ENCODE measurements at regions not wholly inside any gene's neighbourhood (a gene's known extent, or its start where the extent isn't known, plus 50 kb on each side); places are given as distances from the start of the nearest gene placed in this dataset.

DNA sequence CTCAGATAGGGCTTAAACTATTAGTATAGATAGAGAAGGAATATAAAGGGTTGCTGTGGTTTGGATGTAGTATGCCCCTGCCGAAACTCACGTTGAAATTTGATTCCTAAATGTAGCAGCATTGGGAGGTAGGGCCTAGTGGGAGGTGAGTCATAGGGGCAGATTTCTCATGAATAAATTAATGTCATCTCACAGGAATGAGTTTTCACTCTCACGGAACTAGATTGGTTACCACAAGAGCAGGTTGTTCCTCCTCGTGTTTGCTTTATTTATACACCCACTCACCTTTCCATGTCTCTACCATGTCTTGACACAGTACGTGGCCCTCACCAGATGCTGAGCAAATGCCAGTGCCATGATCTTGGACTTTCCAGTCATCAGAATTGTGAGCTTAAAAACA is 218.2 kb downstream of the RBM43 start:
- no peak overlapping the region for H3K27ac ChIP-seq
- DNase-seq (ENCODE audit: low read depth, low spot score) = no peak

GRCh38 chr2:151042964-151043363 is 218.7 kb downstream of the RBM43 start:
- H3K9me3 ChIP-seq (ENCODE audit: low read depth, low read length) = no peaks in the 10 kb centered on the region
- H3K27ac ChIP-seq = no peak overlapping the region
- TF ChIP-seq FOXP2 (optimal IDR thresholded peaks at IDR 0.05; ENCODE audit: control extremely low read depth, extremely low read length, insufficient read depth) (no peak), POLR2AphosphoS5 (IDR thresholded peaks at IDR 0.05; ENCODE audit: borderline replicate concordance, low read depth, low read length) (no peak), EZH2 (IDR thresholded peaks at IDR 0.05) (no peak)
- no peaks in the 10 kb centered on the region for H3K36me3 ChIP-seq (ENCODE audit: insufficient read depth, low read length)
- H3K4me3 ChIP-seq = no peak overlapping the region
- no peak overlapping the region for H3K9ac ChIP-seq (ENCODE audit: insufficient read length)
- DNase-seq (ENCODE audit: low read depth, low spot score) = no peak

More for the DNA sequence above, 218.2 kb downstream of the RBM43 start:
- TF ChIP-seq POLR2AphosphoS5 (IDR thresholded peaks at IDR 0.05; ENCODE audit: borderline replicate concordance, low read depth, low read length) (no peak), FOXP2 (optimal IDR thresholded peaks at IDR 0.05; ENCODE audit: control extremely low read depth, extremely low read length, insufficient read depth) (no peak)
- Histone ChIP-seq H3K4me3 (no peak overlapping the region), H3K36me3 (ENCODE audit: insufficient read depth, low read length) (no peaks in the 10 kb centered on the region), H3K9ac (ENCODE audit: insufficient read length) (no peak overlapping the region), H3K9me3 (ENCODE audit: low read depth, low read length) (no peaks in the 10 kb centered on the region)

DNA sequence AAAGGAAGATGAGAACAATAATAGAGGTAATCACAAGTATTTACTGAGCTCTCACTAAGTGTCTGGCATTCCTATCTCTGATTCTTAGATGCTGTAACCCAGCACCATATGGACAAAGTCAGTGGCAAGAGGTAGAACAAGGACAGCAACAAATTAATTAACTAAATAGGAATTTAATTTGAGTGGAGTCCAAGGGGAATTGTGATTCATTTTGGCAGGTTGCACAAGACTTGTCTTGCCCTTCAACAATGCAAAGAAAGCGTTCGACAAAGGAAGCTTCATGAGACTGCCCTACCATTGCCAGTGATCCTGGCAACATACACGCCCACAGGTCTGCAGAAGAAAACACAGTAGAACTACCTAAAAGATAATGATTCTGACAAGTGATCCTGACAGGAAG is 221.6 kb downstream of the RBM43 start:
- no peak overlapping the region for H3K9ac ChIP-seq (ENCODE audit: insufficient read length)
- no peaks in the 10 kb centered on the region for H3K36me3 ChIP-seq (ENCODE audit: insufficient read depth, low read length)
- no peak for TF ChIP-seq FOXP2 (optimal IDR thresholded peaks at IDR 0.05; ENCODE audit: control extremely low read depth, extremely low read length, insufficient read depth)
- TF ChIP-seq EZH2 (IDR thresholded peaks at IDR 0.05) = no peak
- no peak for TF ChIP-seq POLR2AphosphoS5 (IDR thresholded peaks at IDR 0.05; ENCODE audit: borderline replicate concordance, low read depth, low read length)
- no peak overlapping the region for H3K4me3 ChIP-seq
- no peaks in the 10 kb centered on the region for H3K9me3 ChIP-seq (ENCODE audit: low read depth, low read length)
- DNase-seq (ENCODE audit: low read depth, low spot score) = no peak
- no peak overlapping the region for H3K27ac ChIP-seq

DNA sequence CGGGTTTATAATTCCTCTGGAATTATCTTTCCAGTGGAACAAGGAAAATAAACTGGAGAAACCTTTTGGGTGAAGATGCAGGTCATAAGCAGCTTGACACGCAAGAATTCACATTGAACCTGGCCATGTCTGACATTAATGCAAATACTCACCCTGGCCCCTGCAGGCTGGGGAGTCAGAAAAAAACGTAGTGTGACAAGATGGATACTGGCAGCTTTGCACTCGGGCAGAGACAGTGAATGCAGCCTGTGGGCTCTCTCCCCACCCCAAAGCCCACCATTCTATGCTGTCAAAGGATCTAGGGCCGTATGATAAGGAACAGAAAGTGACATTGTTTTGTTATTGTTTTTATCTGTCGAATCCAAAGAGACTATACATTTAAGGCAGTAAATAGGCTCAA is 223.1 kb downstream of the RBM43 start:
- H3K9me3 ChIP-seq (ENCODE audit: low read depth, low read length) = no peaks in the 10 kb centered on the region
- no peak overlapping the region for H3K9ac ChIP-seq (ENCODE audit: insufficient read length)
- no peak overlapping the region for H3K4me3 ChIP-seq
- TF ChIP-seq EZH2 (IDR thresholded peaks at IDR 0.05) (no peak), POLR2AphosphoS5 (IDR thresholded peaks at IDR 0.05; ENCODE audit: borderline replicate concordance, low read depth, low read length) (no peak), FOXP2 (optimal IDR thresholded peaks at IDR 0.05; ENCODE audit: control extremely low read depth, extremely low read length, insufficient read depth) (no peak)
- DNase-seq (ENCODE audit: low read depth, low spot score) = no peak
- no peak overlapping the region for H3K27ac ChIP-seq
- H3K36me3 ChIP-seq (ENCODE audit: insufficient read depth, low read length) = no peaks in the 10 kb centered on the region

DNA sequence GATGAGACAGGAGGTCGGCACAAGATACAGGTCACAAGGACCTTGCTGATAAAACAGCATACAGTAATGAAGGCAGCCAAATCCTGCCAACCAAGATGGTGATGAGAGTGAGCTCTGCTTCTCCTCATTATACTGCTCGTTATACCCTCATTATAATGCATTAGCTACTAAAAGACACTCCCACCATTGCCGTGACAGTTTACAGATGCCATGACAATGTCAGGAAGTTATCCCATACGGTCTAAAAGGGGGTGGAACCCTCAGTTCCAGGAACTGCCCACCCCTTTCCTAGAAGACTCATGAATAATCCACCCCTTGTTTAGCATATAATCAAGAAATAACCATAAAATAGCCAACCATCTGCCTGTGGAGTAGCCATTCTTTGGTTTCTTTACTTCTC is 224.2 kb downstream of the RBM43 start:
- no peaks in the 10 kb centered on the region for H3K36me3 ChIP-seq (ENCODE audit: insufficient read depth, low read length)
- no peak overlapping the region for H3K4me3 ChIP-seq

GRCh38 chr2:151033271-151034248 is 228.1 kb downstream of the RBM43 start:
- no peak for DNase-seq (ENCODE audit: low read depth, low spot score)
- no peak overlapping the region for H3K27ac ChIP-seq
- H3K4me3 ChIP-seq = no peak overlapping the region
- no peaks in the 10 kb centered on the region for H3K9me3 ChIP-seq (ENCODE audit: low read depth, low read length)
- H3K36me3 ChIP-seq (ENCODE audit: insufficient read depth, low read length) = no peaks in the 10 kb centered on the region
- no peak overlapping the region for H3K9ac ChIP-seq (ENCODE audit: insufficient read length)
- TF ChIP-seq FOXP2 (optimal IDR thresholded peaks at IDR 0.05; ENCODE audit: control extremely low read depth, extremely low read length, insufficient read depth) (no peak), POLR2AphosphoS5 (IDR thresholded peaks at IDR 0.05; ENCODE audit: borderline replicate concordance, low read depth, low read length) (no peak)

More for the DNA sequence above, 224.2 kb downstream of the RBM43 start:
- Histone ChIP-seq H3K9ac (ENCODE audit: insufficient read length) (no peak overlapping the region), H3K27ac (no peak overlapping the region), H3K9me3 (ENCODE audit: low read depth, low read length) (no peaks in the 10 kb centered on the region)
- TF ChIP-seq EZH2 (IDR thresholded peaks at IDR 0.05) (no peak), FOXP2 (optimal IDR thresholded peaks at IDR 0.05; ENCODE audit: control extremely low read depth, extremely low read length, insufficient read depth) (no peak), POLR2AphosphoS5 (IDR thresholded peaks at IDR 0.05; ENCODE audit: borderline replicate concordance, low read depth, low read length) (no peak)
- no peak for DNase-seq (ENCODE audit: low read depth, low spot score)

GRCh38 chr2:151032741-151033191 is 228.9 kb downstream of the RBM43 start:
- Histone ChIP-seq H3K9me3 (ENCODE audit: low read depth, low read length) (no peaks in the 10 kb centered on the region), H3K27ac (no peak overlapping the region), H3K9ac (ENCODE audit: insufficient read length) (no peak overlapping the region), H3K36me3 (ENCODE audit: insufficient read depth, low read length) (no peaks in the 10 kb centered on the region), H3K4me3 (no peak overlapping the region)
- DNase-seq (ENCODE audit: low read depth, low spot score) = no peak
- no peak for TF ChIP-seq EZH2 (IDR thresholded peaks at IDR 0.05)
- TF ChIP-seq FOXP2 (optimal IDR thresholded peaks at IDR 0.05; ENCODE audit: control extremely low read depth, extremely low read length, insufficient read depth) = no peak
- no peak for TF ChIP-seq POLR2AphosphoS5 (IDR thresholded peaks at IDR 0.05; ENCODE audit: borderline replicate concordance, low read depth, low read length)

- H3K36me3 ChIP-seq (ENCODE audit: insufficient read depth, low read length) = no peaks in the 10 kb centered on the region
- H3K9ac ChIP-seq (ENCODE audit: insufficient read length) = no peak overlapping the region
- H3K27ac ChIP-seq = no peak overlapping the region
- no peak for DNase-seq (ENCODE audit: low read depth, low spot score)
- TF ChIP-seq EZH2 (IDR thresholded peaks at IDR 0.05) = no peak
- no peak for TF ChIP-seq FOXP2 (optimal IDR thresholded peaks at IDR 0.05; ENCODE audit: control extremely low read depth, extremely low read length, insufficient read depth)
- no peak for TF ChIP-seq POLR2AphosphoS5 (IDR thresholded peaks at IDR 0.05; ENCODE audit: borderline replicate concordance, low read depth, low read length)
- H3K9me3 ChIP-seq (ENCODE audit: low read depth, low read length) = no peaks in the 10 kb centered on the region
- H3K4me3 ChIP-seq = no peak overlapping the region
Measured at GRCh38 chr2:151030663-151031230, 230.9 kb downstream of the RBM43 start.
